Activated B cell treated with CpG ODN at 0.5 μM for 24 hours (primary cell): ENCODE measurements at regions not wholly inside any gene's neighbourhood (a gene's known extent, or its start where the extent isn't known, plus 50 kb on each side); places are given as distances from the start of the nearest gene placed in this dataset.
"Not testable (repeated sequence)": the region's sequence is repeated elsewhere in the genome, so short reads cannot be mapped to it uniquely, and the experiment has no call there.

Source experiments
- ATAC-seq: fragments of 200-7000 bp; cut with Tn5 transposase; one replicate; pipeline ENCODE4 v1.10.0; 2021; ENCODE audit warnings: low read depth, mild to moderate bottlenecking, moderate library complexity
- CTCF ChIA-PET: fragments of 350-600 bp; sonication (Branson Sonifier 250); formaldehyde crosslinking; loops from one replicate; lab custom pipeline; 2021; ENCODE audit warnings: antibody characterized with exemption; lab: Charles Lee
- POLR2A ChIA-PET: fragments of 350-600 bp; sonication (Branson Sonifier 250); formaldehyde crosslinking; loops from one replicate; lab custom pipeline; 2021; ENCODE audit warnings: antibody characterized with exemption; lab: Charles Lee
- DNase-seq: peaks from one replicate; pipeline ENCODE4 v3.0.0; 2022
- H3K27ac Mint-ChIP-seq: one replicate; pipeline ENCODE4 v1.8.0; 2020; ENCODE audit warnings: mixed read lengths
- H3K27me3 Mint-ChIP-seq: one replicate; pipeline ENCODE4 v1.8.0; 2021; ENCODE audit warnings: mixed read lengths
- H3K36me3 Mint-ChIP-seq: one replicate; pipeline ENCODE4 v1.8.0; 2021; ENCODE audit warnings: low read depth, mixed read lengths
- H3K4me1 Mint-ChIP-seq: one replicate; pipeline ENCODE4 v1.8.0; 2021; ENCODE audit warnings: mixed read lengths
- H3K4me3 Mint-ChIP-seq: one replicate; pipeline ENCODE4 v1.8.0; 2020; ENCODE audit warnings: mild to moderate bottlenecking, mixed read lengths
- H3K9me3 Mint-ChIP-seq: one replicate; pipeline ENCODE4 v1.8.0; 2020; ENCODE audit warnings: mixed read lengths
- intact Hi-C: fragments of 100-400 bp; cut with micrococcal nuclease; formaldehyde crosslinking; loops from one replicate; pipeline ENCODE4 v1.15.1; 2024
- TF ChIP-seq, protein P1 (sequence below): fragments of 200-600 bp; IDR thresholded peaks from one replicate; pipeline ENCODE4 v1.8.0; 2022; ENCODE audit warnings: antibody characterized with exemption, mild to moderate bottlenecking

DNA sequence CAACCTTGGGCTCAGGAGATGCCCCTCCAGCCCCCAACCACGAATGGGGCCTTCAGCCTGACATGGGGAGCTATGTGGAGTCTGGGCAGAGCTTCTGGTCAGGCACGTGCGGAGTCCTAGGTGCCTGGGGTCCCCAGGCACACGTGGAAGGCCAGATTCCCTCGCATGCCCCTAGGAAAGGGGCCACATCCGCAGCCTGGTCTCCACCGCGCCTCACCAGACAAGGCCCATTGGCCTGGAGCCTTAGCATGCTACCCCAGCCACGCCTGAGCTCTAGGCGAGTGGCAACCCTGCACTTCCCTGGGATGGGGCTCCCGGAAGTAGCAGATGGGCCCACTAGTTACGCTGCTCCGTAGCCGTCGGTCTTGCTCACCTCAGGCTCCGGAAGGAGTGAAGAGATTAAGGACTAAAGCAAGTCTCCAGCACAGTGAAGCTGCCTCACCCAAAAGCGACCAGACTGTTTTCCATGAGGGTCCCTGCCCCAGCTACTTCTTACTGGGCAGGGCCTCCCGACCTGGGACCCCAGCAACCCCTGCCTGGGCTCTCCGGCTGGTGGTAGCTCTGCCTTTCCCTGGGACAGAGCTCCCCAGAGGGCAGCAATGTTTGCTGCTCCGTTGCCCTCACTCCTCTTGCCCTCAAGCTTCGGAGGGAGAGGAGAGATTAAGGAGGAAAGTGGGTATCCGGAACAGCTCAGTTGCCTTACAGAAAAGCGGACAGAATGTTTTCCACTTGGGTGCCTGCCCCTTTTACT, 93.2 kb upstream of the IMPG1 start:
- intact Hi-C loops, result loop anchor here (5.0 kb wide), 1 partner anchor 753 kb away; no protein-coding TSS in a partner anchor
- ATAC-seq (no peak), DNase-seq (no peak)
- Mint-ChIP-seq H3K4me1 (no peaks in the 10 kb centered on the region), H3K4me3 (no peak overlapping the region), H3K27me3 (no peaks in the 10 kb centered on the region), H3K27ac (no peak overlapping the region), H3K36me3 (no peaks in the 10 kb centered on the region), H3K9me3 (peaks cover 7% of the 10 kb centered on the region)
- ChIA-PET POLR2A (no interaction called here), CTCF (no interaction called here)
- TF ChIP-seq, protein P1, sequence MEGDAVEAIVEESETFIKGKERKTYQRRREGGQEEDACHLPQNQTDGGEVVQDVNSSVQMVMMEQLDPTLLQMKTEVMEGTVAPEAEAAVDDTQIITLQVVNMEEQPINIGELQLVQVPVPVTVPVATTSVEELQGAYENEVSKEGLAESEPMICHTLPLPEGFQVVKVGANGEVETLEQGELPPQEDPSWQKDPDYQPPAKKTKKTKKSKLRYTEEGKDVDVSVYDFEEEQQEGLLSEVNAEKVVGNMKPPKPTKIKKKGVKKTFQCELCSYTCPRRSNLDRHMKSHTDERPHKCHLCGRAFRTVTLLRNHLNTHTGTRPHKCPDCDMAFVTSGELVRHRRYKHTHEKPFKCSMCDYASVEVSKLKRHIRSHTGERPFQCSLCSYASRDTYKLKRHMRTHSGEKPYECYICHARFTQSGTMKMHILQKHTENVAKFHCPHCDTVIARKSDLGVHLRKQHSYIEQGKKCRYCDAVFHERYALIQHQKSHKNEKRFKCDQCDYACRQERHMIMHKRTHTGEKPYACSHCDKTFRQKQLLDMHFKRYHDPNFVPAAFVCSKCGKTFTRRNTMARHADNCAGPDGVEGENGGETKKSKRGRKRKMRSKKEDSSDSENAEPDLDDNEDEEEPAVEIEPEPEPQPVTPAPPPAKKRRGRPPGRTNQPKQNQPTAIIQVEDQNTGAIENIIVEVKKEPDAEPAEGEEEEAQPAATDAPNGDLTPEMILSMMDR, result no peak

DNA sequence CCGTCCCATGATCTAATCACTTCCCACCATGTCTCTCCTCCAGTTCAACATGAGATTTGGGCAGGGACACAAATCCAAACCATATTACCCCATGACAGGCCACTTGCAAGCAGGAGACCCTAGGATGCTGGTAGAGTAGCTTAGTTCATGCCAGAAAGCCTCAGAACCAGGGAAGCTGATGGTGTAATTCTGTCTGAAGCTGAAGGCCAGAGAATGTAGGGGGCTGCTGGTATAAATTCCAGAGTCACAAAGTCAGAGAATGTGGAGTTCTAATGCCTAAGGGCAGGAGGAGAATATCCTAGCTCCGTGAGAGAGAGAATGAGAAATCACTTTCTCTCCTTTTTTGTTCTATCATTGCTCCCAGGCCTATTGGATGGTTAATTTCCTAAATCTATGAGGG, 90.3 kb upstream of the IMPG1 start:
- Mint-ChIP-seq H3K27me3 (no peaks in the 10 kb centered on the region), H3K27ac (no peak overlapping the region), H3K4me1 (no peaks in the 10 kb centered on the region), H3K9me3 (peaks cover 18% of the 10 kb centered on the region), H3K4me3 (no peak overlapping the region), H3K36me3 (no peaks in the 10 kb centered on the region)
- no peak for DNase-seq
- ChIA-PET CTCF (no interaction called here), POLR2A (no interaction called here)
- ATAC-seq, result no peak
- intact Hi-C loops, result no loop called here
- TF ChIP-seq, protein P1, result no peak

DNA sequence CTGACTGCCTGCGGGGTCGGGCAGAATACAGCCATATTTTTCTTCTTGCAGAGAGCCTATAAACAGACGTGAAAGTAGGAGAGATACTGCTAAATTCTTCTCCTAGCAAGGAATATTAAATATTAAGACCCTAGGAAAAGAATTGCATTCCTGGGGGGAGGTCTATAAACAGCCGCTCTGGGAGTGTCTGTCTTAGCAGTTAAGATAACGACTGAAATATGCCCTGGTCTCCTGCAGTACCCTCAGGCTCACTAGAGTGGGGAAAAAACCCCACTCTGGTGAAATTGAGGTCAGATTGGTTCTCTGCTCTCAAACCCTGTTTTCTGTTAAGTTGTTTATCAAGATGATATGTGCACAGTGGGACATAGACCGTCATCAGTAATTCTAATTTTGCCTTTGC, 85.3 kb upstream of the IMPG1 start:
- intact Hi-C loops, H3K36me3 Mint-ChIP-seq, ATAC-seq, H3K27ac Mint-ChIP-seq, H3K4me1 Mint-ChIP-seq, POLR2A ChIA-PET, H3K4me3 Mint-ChIP-seq, DNase-seq, H3K27me3 Mint-ChIP-seq, CTCF ChIA-PET: not testable (repeated sequence)
- peaks cover 27% of the 10 kb centered on the region for H3K9me3 Mint-ChIP-seq

DNA sequence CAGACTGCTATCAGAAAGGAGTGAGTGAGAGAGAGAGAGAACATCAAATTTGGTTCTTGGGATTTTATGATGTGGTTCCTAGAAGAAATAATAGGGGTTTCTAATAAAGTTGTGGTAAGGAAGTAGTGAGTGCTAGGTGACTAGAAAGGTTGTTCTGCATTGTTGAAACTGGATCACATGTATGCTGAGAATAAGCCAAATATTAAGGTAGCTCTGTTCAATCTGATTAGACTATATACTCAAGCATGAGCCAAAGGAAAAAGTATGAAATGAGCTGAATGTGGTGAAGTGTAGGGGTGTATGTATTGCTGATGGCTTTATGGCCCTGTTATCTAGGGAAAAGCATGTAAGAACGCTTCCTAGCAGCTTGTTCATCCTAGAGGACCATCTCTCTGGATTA, 63.0 kb upstream of the IMPG1 start:
- POLR2A ChIA-PET, result no interaction called here
- H3K27ac Mint-ChIP-seq, result no peak overlapping the region
- TF ChIP-seq, protein P1, result no peak
- H3K9me3 Mint-ChIP-seq, result peaks cover 3% of the 10 kb centered on the region
- no peaks in the 10 kb centered on the region for H3K36me3 Mint-ChIP-seq
- intact Hi-C loops, result no loop called here
- H3K27me3 Mint-ChIP-seq, result no peaks in the 10 kb centered on the region
- CTCF ChIA-PET, result no interaction called here
- DNase-seq, result no peak
- no peak overlapping the region for H3K4me3 Mint-ChIP-seq
- H3K4me1 Mint-ChIP-seq, result no peaks in the 10 kb centered on the region
- ATAC-seq, result no peak

DNA sequence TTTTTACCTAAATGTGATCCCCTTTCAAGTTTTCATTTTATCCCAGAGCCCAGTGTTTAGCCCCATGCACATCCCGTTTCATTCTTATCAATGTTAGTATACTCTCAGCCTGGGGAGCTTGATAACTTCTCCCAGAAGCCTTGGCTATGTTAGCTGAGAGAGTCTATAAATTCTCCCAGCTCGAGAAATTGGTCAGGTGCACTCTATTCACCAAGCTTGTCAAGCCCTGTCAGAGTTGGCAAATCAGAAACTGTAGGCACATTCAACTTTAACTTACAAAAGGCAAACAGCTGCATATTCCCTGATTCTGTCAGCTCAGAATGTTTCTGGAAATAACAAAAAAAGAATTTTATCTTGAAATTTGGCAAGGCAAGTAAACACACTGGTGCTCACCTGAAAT, 62.2 kb upstream of the IMPG1 start:
- intact Hi-C loops, result no loop called here
- no peaks in the 10 kb centered on the region for H3K27me3 Mint-ChIP-seq
- ATAC-seq (no peak), DNase-seq (no peak)
- ChIA-PET POLR2A (no interaction called here), CTCF (no interaction called here)
- peaks cover 3% of the 10 kb centered on the region for H3K9me3 Mint-ChIP-seq
- H3K4me3 Mint-ChIP-seq, result no peak overlapping the region
- H3K27ac Mint-ChIP-seq, result no peak overlapping the region
- TF ChIP-seq, protein P1, result no peak
- H3K4me1 Mint-ChIP-seq, result no peaks in the 10 kb centered on the region
- no peaks in the 10 kb centered on the region for H3K36me3 Mint-ChIP-seq

DNA sequence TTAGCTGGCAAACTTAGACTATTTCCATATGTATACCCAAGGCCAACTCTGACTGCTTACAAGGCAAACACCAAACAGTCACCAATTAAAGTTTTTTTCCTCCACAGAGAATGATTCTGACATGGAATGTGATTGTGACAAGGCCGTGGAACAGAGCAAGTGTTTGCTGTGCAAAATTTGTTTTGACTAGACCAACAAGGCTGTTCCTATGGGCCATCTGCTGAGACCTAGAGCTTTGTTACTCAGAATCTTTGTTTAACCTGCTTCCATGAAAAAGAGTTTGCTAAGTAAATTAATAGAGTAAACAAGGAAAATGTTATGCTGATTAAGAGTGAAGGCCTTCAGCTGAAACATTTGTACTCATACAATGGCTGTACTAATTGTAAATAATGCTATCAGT, 51.6 kb upstream of the IMPG1 start:
- no peak overlapping the region for H3K27ac Mint-ChIP-seq
- H3K4me1 Mint-ChIP-seq, result no peaks in the 10 kb centered on the region
- POLR2A ChIA-PET, result no interaction called here
- H3K4me3 Mint-ChIP-seq, result no peak overlapping the region
- no peaks in the 10 kb centered on the region for H3K36me3 Mint-ChIP-seq
- intact Hi-C loops, result no loop called here
- ATAC-seq (no peak), DNase-seq (no peak)
- no peaks in the 10 kb centered on the region for H3K27me3 Mint-ChIP-seq
- CTCF ChIA-PET, result no interaction called here
- TF ChIP-seq, protein P1, result no peak
- peaks cover 5% of the 10 kb centered on the region for H3K9me3 Mint-ChIP-seq
